HG02798 (cell line): ENCODE measurements at regions not wholly inside any gene's neighbourhood (a gene's known extent, or its start where the extent isn't known, plus 50 kb on each side); places are given as distances from the start of the nearest gene placed in this dataset.

ENCODE experiments used
- ATAC-seq: cut with Tn5 transposase; IDR thresholded peaks from one replicate; pipeline ENCODE4 v1.9.1; 2021; ENCODE audit warnings: mild to moderate bottlenecking; ENCODE audit not compliant: unreplicated experiment, poor library complexity

- no peak for ATAC-seq
Observed at GRCh38 chr16:51388516-51388951, 237.5 kb upstream of the SALL1 start.

GRCh38 chr16:51383909-51384308 is 232.8 kb upstream of the SALL1 start:
- ATAC-seq = no peak

GRCh38 chr16:51382940-51383339 is 231.9 kb upstream of the SALL1 start:
- ATAC-seq = no peak

GRCh38 chr16:51382211-51382610 is 231.1 kb upstream of the SALL1 start:
- no peak for ATAC-seq

- no peak for ATAC-seq
Observed at GRCh38 chr16:51376080-51376479, 225.0 kb upstream of the SALL1 start.

- no peak for ATAC-seq
Observed at GRCh38 chr16:51374790-51375189, 223.7 kb upstream of the SALL1 start.

- no peak for ATAC-seq
Observed at GRCh38 chr16:51374346-51374745, 223.3 kb upstream of the SALL1 start.

GRCh38 chr16:51365715-51366114 is 214.6 kb upstream of the SALL1 start:
- ATAC-seq = no peak

GRCh38 chr16:51359141-51359955 is 208.3 kb upstream of the SALL1 start:
- no peak for ATAC-seq

- ATAC-seq = no peak
Observed at GRCh38 chr16:51357839-51358238, 206.8 kb upstream of the SALL1 start.

- no peak for ATAC-seq
Observed at GRCh38 chr16:51355875-51356274, 204.8 kb upstream of the SALL1 start.

GRCh38 chr16:51355195-51355594 is 204.1 kb upstream of the SALL1 start:
- ATAC-seq = no peak

- no peak for ATAC-seq
Observed at GRCh38 chr16:51353055-51353454, 202.0 kb upstream of the SALL1 start.

- ATAC-seq = no peak
Observed at GRCh38 chr16:51349626-51350025, 198.6 kb upstream of the SALL1 start.

- no peak for ATAC-seq
Observed at GRCh38 chr16:51343411-51343810, 192.3 kb upstream of the SALL1 start.

GRCh38 chr16:51341204-51341603 is 190.1 kb upstream of the SALL1 start:
- no peak for ATAC-seq

GRCh38 chr16:51337662-51338061 is 186.6 kb upstream of the SALL1 start:
- no peak for ATAC-seq

GRCh38 chr16:51328733-51329132 is 177.7 kb upstream of the SALL1 start:
- ATAC-seq = no peak

GRCh38 chr16:51327001-51327400 is 175.9 kb upstream of the SALL1 start:
- no peak for ATAC-seq

- ATAC-seq = no peak
Observed at GRCh38 chr16:51326131-51326856, 175.2 kb upstream of the SALL1 start.

GRCh38 chr16:51321251-51321650 is 170.2 kb upstream of the SALL1 start:
- ATAC-seq = no peak

- ATAC-seq = no peak
Observed at GRCh38 chr16:51317575-51317974, 166.5 kb upstream of the SALL1 start.
